ENCODE measurements at regions not wholly inside any gene's neighbourhood (a gene's known extent, or its start where the extent isn't known, plus 50 kb on each side); places are given as distances from the start of the nearest gene placed in this dataset.

GRCh38 chr16:87173294-87173893, 143.8 kb downstream of the C16orf95 start:
- TF ChIP-seq CTCF (conservative IDR thresholded peaks at IDR 0.05) = no peak
- no peak overlapping the region for H3K27ac Mint-ChIP-seq
- Histone ChIP-seq H3K4me3 (ENCODE audit: low read length) (no peak overlapping the region), H3K9me3 (ENCODE audit: control insufficient read depth, low read length) (no peaks in the 10 kb centered on the region), H3K36me3 (ENCODE audit: control insufficient read depth, insufficient read depth, low read length) (no peaks in the 10 kb centered on the region), H3K9ac (ENCODE audit: extremely low read depth, low read length, poor library complexity, severe bottlenecking) (no peak overlapping the region), H3K27ac (ENCODE audit: low read depth, low read length) (no peak overlapping the region), H3K4me1 (ENCODE audit: control insufficient read depth, insufficient read depth, low read length) (no peaks in the 10 kb centered on the region), H3K27me3 (ENCODE audit: control insufficient read depth, insufficient read depth, low read length, poor library complexity, severe bottlenecking) (no peaks in the 10 kb centered on the region)
- H3K4me3 Mint-ChIP-seq = no peak overlapping the region
- peaks cover 9% of the 10 kb centered on the region for H3K27me3 Mint-ChIP-seq (ENCODE audit: insufficient read depth)
- H3K9me3 Mint-ChIP-seq = no peaks in the 10 kb centered on the region
- WGBS, 2 experiments (ENCODE audit: insufficient coverage in 1 of 2, insufficient read length in 1 of 2) = 94 to 100% methylated on average over 4 to 10 of the region's 10 CpGs
- peaks cover 3% of the 10 kb centered on the region for H3K4me1 Mint-ChIP-seq
- H3K36me3 Mint-ChIP-seq (ENCODE audit: low read depth) = no peaks in the 10 kb centered on the region
- no peak for DNase-seq

DNA sequence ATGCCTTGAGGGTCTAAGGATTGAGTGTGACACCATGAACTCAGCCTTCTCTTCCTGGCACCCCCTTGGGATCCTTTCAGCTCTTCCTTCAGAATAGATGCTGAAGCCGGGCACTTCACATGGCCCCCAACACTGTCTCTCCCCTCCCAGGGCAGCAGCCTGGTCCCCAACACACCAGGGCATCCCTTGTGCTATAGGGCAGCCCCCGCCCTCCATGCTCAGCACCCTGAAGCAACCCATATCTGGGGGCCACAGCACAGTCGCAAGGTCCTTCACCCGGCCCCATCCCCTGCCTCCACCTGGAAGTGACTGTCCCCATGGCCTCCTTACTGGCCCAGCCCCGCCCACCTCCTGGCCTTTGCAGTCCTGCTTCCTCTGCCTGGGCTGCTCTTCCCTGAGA, 143.1 kb downstream of the C16orf95 start:
- no peaks in the 10 kb centered on the region for H3K4me1 ChIP-seq (ENCODE audit: control insufficient read depth, insufficient read depth, low read length)
- no peaks in the 10 kb centered on the region for H3K36me3 ChIP-seq (ENCODE audit: control insufficient read depth, insufficient read depth, low read length)
- no peak overlapping the region for H3K27ac ChIP-seq (ENCODE audit: low read depth, low read length)
- H3K4me3 ChIP-seq (ENCODE audit: low read length) = no peak overlapping the region
- peaks cover 7% of the 10 kb centered on the region for H3K27me3 Mint-ChIP-seq (ENCODE audit: insufficient read depth)
- TF ChIP-seq CTCF (conservative IDR thresholded peaks at IDR 0.05) = no peak
- no peak overlapping the region for H3K4me3 Mint-ChIP-seq
- WGBS, 2 experiments (ENCODE audit: insufficient coverage in 1 of 2, insufficient read length in 1 of 2) = 80 to 100% methylated on average over 1 to 5 of the region's 5 CpGs
- H3K36me3 Mint-ChIP-seq (ENCODE audit: low read depth) = no peaks in the 10 kb centered on the region
- H3K9me3 ChIP-seq (ENCODE audit: control insufficient read depth, low read length) = no peaks in the 10 kb centered on the region
- no peak overlapping the region for H3K27ac Mint-ChIP-seq
- H3K27me3 ChIP-seq (ENCODE audit: control insufficient read depth, insufficient read depth, low read length, poor library complexity, severe bottlenecking) = no peaks in the 10 kb centered on the region
- no peaks in the 10 kb centered on the region for H3K9me3 Mint-ChIP-seq
- H3K9ac ChIP-seq (ENCODE audit: extremely low read depth, low read length, poor library complexity, severe bottlenecking) = no peak overlapping the region
- no peak for DNase-seq
- peaks cover 3% of the 10 kb centered on the region for H3K4me1 Mint-ChIP-seq

DNA sequence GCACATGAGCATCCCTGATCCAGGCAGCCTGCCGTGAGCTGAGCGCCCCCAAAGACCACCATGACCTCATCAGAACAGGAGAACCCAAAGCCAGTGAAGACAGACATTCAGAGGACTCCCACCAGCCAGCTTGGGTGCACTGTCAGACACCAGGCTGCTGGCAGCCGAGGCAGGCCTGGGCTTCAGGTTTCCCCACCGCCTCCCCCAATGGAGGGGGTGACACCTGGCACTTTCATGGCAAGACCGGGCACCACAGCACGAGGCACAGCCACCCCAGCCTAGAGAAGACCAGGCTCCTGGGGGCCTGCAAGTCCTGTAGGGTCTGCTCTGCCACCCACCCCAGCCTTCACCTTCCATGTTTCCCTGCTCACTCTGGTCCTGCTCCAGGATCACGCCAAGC, 140.5 kb downstream of the C16orf95 start:
- Histone ChIP-seq H3K9ac (ENCODE audit: extremely low read depth, low read length, poor library complexity, severe bottlenecking) (no peak overlapping the region), H3K4me1 (ENCODE audit: control insufficient read depth, insufficient read depth, low read length) (no peaks in the 10 kb centered on the region), H3K36me3 (ENCODE audit: control insufficient read depth, insufficient read depth, low read length) (no peaks in the 10 kb centered on the region), H3K27me3 (ENCODE audit: control insufficient read depth, insufficient read depth, low read length, poor library complexity, severe bottlenecking) (no peaks in the 10 kb centered on the region), H3K27ac (ENCODE audit: low read depth, low read length) (no peak overlapping the region), H3K4me3 (ENCODE audit: low read length) (no peak overlapping the region), H3K9me3 (ENCODE audit: control insufficient read depth, low read length) (no peaks in the 10 kb centered on the region)
- Mint-ChIP-seq H3K27me3 (ENCODE audit: insufficient read depth) (peaks cover 9% of the 10 kb centered on the region), H3K27ac (no peak overlapping the region), H3K9me3 (no peaks in the 10 kb centered on the region), H3K4me3 (no peak overlapping the region), H3K36me3 (ENCODE audit: low read depth) (no peaks in the 10 kb centered on the region), H3K4me1 (peaks cover 3% of the 10 kb centered on the region)
- no peak for TF ChIP-seq CTCF (conservative IDR thresholded peaks at IDR 0.05)
- no peak for DNase-seq
- WGBS, 2 experiments (ENCODE audit: insufficient coverage in 1 of 2, insufficient read length in 1 of 2) = 96 to 97% methylated on average over 7 of the region's 7 CpGs

Measured in endodermal cell (in vitro differentiated cells).